ENCODE measurements at regions not wholly inside any gene's neighbourhood (a gene's known extent, or its start where the extent isn't known, plus 50 kb on each side); places are given as distances from the start of the nearest gene placed in this dataset.

GRCh38 chr5:124606093-124606492, 140.3 kb downstream of the ZNF608 start:
- TF ChIP-seq ZNF212 (CRISPR knock-in tag; IDR thresholded peaks at IDR 0.05), result no peak
- TF ChIP-seq CEBPB (tag; IDR thresholded peaks at IDR 0.05), result peak; percentile 71
- TF ChIP-seq, protein P1, sequence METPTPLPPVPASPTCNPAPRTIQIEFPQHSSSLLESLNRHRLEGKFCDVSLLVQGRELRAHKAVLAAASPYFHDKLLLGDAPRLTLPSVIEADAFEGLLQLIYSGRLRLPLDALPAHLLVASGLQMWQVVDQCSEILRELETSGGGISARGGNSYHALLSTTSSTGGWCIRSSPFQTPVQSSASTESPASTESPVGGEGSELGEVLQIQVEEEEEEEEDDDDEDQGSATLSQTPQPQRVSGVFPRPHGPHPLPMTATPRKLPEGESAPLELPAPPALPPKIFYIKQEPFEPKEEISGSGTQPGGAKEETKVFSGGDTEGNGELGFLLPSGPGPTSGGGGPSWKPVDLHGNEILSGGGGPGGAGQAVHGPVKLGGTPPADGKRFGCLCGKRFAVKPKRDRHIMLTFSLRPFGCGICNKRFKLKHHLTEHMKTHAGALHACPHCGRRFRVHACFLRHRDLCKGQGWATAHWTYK (CRISPR knock-in tag; IDR thresholded peaks at IDR 0.05), result no peak
- TF ChIP-seq, protein P2, sequence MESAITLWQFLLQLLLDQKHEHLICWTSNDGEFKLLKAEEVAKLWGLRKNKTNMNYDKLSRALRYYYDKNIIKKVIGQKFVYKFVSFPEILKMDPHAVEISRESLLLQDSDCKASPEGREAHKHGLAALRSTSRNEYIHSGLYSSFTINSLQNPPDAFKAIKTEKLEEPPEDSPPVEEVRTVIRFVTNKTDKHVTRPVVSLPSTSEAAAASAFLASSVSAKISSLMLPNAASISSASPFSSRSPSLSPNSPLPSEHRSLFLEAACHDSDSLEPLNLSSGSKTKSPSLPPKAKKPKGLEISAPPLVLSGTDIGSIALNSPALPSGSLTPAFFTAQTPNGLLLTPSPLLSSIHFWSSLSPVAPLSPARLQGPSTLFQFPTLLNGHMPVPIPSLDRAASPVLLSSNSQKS (CRISPR knock-in tag; IDR thresholded peaks at IDR 0.05), result no peak
- no peak for TF ChIP-seq GATA2 (CRISPR knock-in tag; IDR thresholded peaks at IDR 0.05)
- TF ChIP-seq, protein P3, sequence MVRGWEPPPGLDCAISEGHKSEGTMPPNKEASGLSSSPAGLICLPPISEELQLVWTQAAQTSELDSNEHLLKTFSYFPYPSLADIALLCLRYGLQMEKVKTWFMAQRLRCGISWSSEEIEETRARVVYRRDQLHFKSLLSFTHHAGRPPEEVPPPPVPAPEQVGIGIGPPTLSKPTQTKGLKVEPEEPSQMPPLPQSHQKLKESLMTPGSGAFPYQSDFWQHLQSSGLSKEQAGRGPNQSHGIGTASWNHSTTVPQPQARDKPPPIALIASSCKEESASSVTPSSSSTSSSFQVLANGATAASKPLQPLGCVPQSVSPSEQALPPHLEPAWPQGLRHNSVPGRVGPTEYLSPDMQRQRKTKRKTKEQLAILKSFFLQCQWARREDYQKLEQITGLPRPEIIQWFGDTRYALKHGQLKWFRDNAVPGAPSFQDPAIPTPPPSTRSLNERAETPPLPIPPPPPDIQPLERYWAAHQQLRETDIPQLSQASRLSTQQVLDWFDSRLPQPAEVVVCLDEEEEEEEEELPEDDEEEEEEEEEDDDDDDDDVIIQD (CRISPR knock-in tag; IDR thresholded peaks at IDR 0.05), result no peak
- no peak for TF ChIP-seq CEBPG (CRISPR knock-in tag; IDR thresholded peaks at IDR 0.05)
- TF ChIP-seq CEBPG (tag; conservative IDR thresholded peaks at IDR 0.05 in 1 of 2, IDR thresholded peaks at IDR 0.05 in 1 of 2), result peak in 1 of 2 experiments; percentile 72; a peak in 2 of 4 replicates
- no peak for TF ChIP-seq CREB1 (IDR thresholded peaks at IDR 0.05)
- TF ChIP-seq CREB1 (CRISPR knock-in tag; IDR thresholded peaks at IDR 0.05), result no peak
- no peak for TF ChIP-seq BACH1 (tag; IDR thresholded peaks at IDR 0.05)
- no peak for TF ChIP-seq RHOXF2B (CRISPR knock-in tag; conservative IDR thresholded peaks at IDR 0.05)
- intact Hi-C loops (cut with micrococcal nuclease) (no loop called here), in situ Hi-C loops (cut with MboI) (no loop called here)
- Histone ChIP-seq H3K4me1 (replicated peaks in 1 of 2; ENCODE audit: control insufficient read depth in 2 of 2, insufficient read depth in 2 of 2, low read length in 2 of 2) (no peaks in the 10 kb centered on the region), H4K20me1 (replicated peaks; ENCODE audit: control insufficient read depth, insufficient read depth, low read length) (no peaks in the 10 kb centered on the region), H3K27me3 (ENCODE audit: control insufficient read depth in 2 of 2, insufficient read depth in 2 of 2, low read length in 2 of 2) (no peaks in the 10 kb centered on the region; a peak in 1 of 5 replicates), H3K4me3 (no peak overlapping the region), H3K27ac (ENCODE audit: extremely low read depth, low read depth, low read length) (no peak overlapping the region), H3K4me2 (ENCODE audit: insufficient read depth, low read length) (no peak overlapping the region), H3K9me3 (replicated peaks; ENCODE audit: control insufficient read depth, insufficient read depth, low read depth, low read length) (no peaks in the 10 kb centered on the region), H3K79me2 (ENCODE audit: control insufficient read depth, insufficient read depth, low read length) (no peaks in the 10 kb centered on the region), H3K9ac (ENCODE audit: insufficient read depth in 1 of 2, low read depth in 2 of 2, low read length in 2 of 2) (no peak overlapping the region), H2AFZ (ENCODE audit: low read depth, low read length) (no peak overlapping the region), H3K36me3 (ENCODE audit: control insufficient read depth, insufficient read depth, low read length) (no peaks in the 10 kb centered on the region), H3K9me1 (ENCODE audit: control insufficient read depth, insufficient read depth, low read length) (no peaks in the 10 kb centered on the region)
- ChIA-PET POLR2A (no interaction called here), CTCF (ENCODE audit: low intra/inter-chr PET ratio) (no interaction called here)
- no peak for DNase-seq (ENCODE audit: extremely low read depth in 1 of 4, low spot score in 3 of 4)
- FAIRE-seq, result no peak
- BruUV-seq (replicated peaks), result no TSS peak
- 35% methylated on average over 2 of the region's 2 CpGs for WGBS (ENCODE audit: insufficient coverage, low coverage, missing lambda C conversion rate)
- ATAC-seq, result no peak

All from K562 (cell line).